ENCODE measurements at regions not wholly inside any gene's neighbourhood (a gene's known extent, or its start where the extent isn't known, plus 50 kb on each side); places are given as distances from the start of the nearest gene placed in this dataset.

GRCh38 chr12:130216031-130216430 is 53.8 kb downstream of the FZD10 start:
- H3K9me3 ChIP-seq, result no peaks in the 10 kb centered on the region
- no peaks in the 10 kb centered on the region for H3K4me1 ChIP-seq
- TF ChIP-seq CTCF (IDR thresholded peaks at IDR 0.05), result no peak
- intact Hi-C loops (cut with DNase I), result no loop called here
- H3K4me3 ChIP-seq, result no peak overlapping the region
- H3K9ac ChIP-seq (ENCODE audit: low read depth in 2 of 2, low read length in 2 of 2), result no peak overlapping the region
- no peak for DNase-seq
- no peaks in the 10 kb centered on the region for H3K36me3 ChIP-seq
- H3K27me3 ChIP-seq, result no peaks in the 10 kb centered on the region
- no peak overlapping the region for H3K27ac ChIP-seq

- intact Hi-C loops (cut with DNase I), result no loop called here
- H3K9me3 ChIP-seq, result no peaks in the 10 kb centered on the region
- no peaks in the 10 kb centered on the region for H3K27me3 ChIP-seq
- H3K4me3 ChIP-seq, result no peak overlapping the region
- no peaks in the 10 kb centered on the region for H3K36me3 ChIP-seq
- H3K9ac ChIP-seq (ENCODE audit: low read depth in 2 of 2, low read length in 2 of 2), result no peak overlapping the region
- no peak overlapping the region for H3K27ac ChIP-seq
- no peak for TF ChIP-seq CTCF (IDR thresholded peaks at IDR 0.05)
- H3K4me1 ChIP-seq, result no peaks in the 10 kb centered on the region
- no peak for DNase-seq
Observed at GRCh38 chr12:130218682-130219081, 56.4 kb downstream of the FZD10 start.

- Histone ChIP-seq H3K27ac (no peak overlapping the region), H3K9ac (ENCODE audit: low read depth in 2 of 2, low read length in 2 of 2) (no peak overlapping the region), H3K36me3 (no peaks in the 10 kb centered on the region), H3K4me3 (no peak overlapping the region), H3K27me3 (no peaks in the 10 kb centered on the region), H3K9me3 (no peaks in the 10 kb centered on the region), H3K4me1 (no peaks in the 10 kb centered on the region)
- no peak for TF ChIP-seq CTCF (IDR thresholded peaks at IDR 0.05)
- intact Hi-C loops (cut with DNase I), result no loop called here
- DNase-seq, result no peak
Observed at GRCh38 chr12:130219929-130220705, 57.9 kb downstream of the FZD10 start.

- intact Hi-C loops (cut with DNase I), result no loop called here
- Histone ChIP-seq H3K27me3 (no peaks in the 10 kb centered on the region), H3K9ac (ENCODE audit: low read depth in 2 of 2, low read length in 2 of 2) (no peak overlapping the region), H3K4me3 (no peak overlapping the region), H3K36me3 (no peaks in the 10 kb centered on the region), H3K4me1 (no peaks in the 10 kb centered on the region), H3K27ac (no peak overlapping the region), H3K9me3 (no peaks in the 10 kb centered on the region)
- no peak for DNase-seq
- TF ChIP-seq CTCF (IDR thresholded peaks at IDR 0.05), result no peak
Observed at GRCh38 chr12:130220706-130221100, 58.4 kb downstream of the FZD10 start.

GRCh38 chr12:130222519-130223218 is 60.4 kb downstream of the FZD10 start:
- Histone ChIP-seq H3K36me3 (no peaks in the 10 kb centered on the region), H3K27me3 (no peaks in the 10 kb centered on the region), H3K27ac (no peak overlapping the region), H3K4me3 (no peak overlapping the region), H3K4me1 (no peaks in the 10 kb centered on the region), H3K9me3 (no peaks in the 10 kb centered on the region), H3K9ac (ENCODE audit: low read depth in 2 of 2, low read length in 2 of 2) (no peak overlapping the region)
- intact Hi-C loops (cut with DNase I), result no loop called here
- no peak for DNase-seq
- TF ChIP-seq CTCF (IDR thresholded peaks at IDR 0.05), result no peak

Data from colonic mucosa (tissue), 4 donors.